ENCODE measurements at regions not wholly inside any gene's neighbourhood (a gene's known extent, or its start where the extent isn't known, plus 50 kb on each side); places are given as distances from the start of the nearest gene placed in this dataset.

- peaks cover 17% of the 10 kb centered on the region for H3K4me1 Mint-ChIP-seq
- no peaks in the 10 kb centered on the region for H3K27me3 Mint-ChIP-seq (ENCODE audit: insufficient read depth)
- H3K36me3 Mint-ChIP-seq (ENCODE audit: low read depth) = no peaks in the 10 kb centered on the region
- H3K27ac Mint-ChIP-seq = no peak overlapping the region
- no peak for DNase-seq
- H3K4me3 ChIP-seq (ENCODE audit: low read length) = no peak overlapping the region
- peaks cover 3% of the 10 kb centered on the region for H3K4me1 ChIP-seq (ENCODE audit: control insufficient read depth, insufficient read depth, low read length)
- H3K4me3 Mint-ChIP-seq = no peak overlapping the region
- no peaks in the 10 kb centered on the region for H3K9me3 ChIP-seq (ENCODE audit: control insufficient read depth, low read length)
- H3K27me3 ChIP-seq (ENCODE audit: control insufficient read depth, insufficient read depth, low read length, poor library complexity, severe bottlenecking) = no peaks in the 10 kb centered on the region
- H3K27ac ChIP-seq (ENCODE audit: low read depth, low read length) = no peak overlapping the region
- H3K36me3 ChIP-seq (ENCODE audit: control insufficient read depth, insufficient read depth, low read length) = no peaks in the 10 kb centered on the region
- 87 to 100% methylated on average over 1 to 2 of the region's 2 CpGs for WGBS, 2 experiments (ENCODE audit: insufficient coverage in 1 of 2, insufficient read length in 1 of 2)
- H3K9me3 Mint-ChIP-seq = no peaks in the 10 kb centered on the region
- H3K9ac ChIP-seq (ENCODE audit: extremely low read depth, low read length, poor library complexity, severe bottlenecking) = no peak overlapping the region
- no peak for TF ChIP-seq CTCF (conservative IDR thresholded peaks at IDR 0.05)
Measured at GRCh38 chr18:34604591-34604990, 105.5 kb upstream of the DTNA start.

GRCh38 chr18:34606851-34607250 lies 103.2 kb upstream of the DTNA start:
- Histone ChIP-seq H3K36me3 (ENCODE audit: control insufficient read depth, insufficient read depth, low read length) (no peaks in the 10 kb centered on the region), H3K27me3 (ENCODE audit: control insufficient read depth, insufficient read depth, low read length, poor library complexity, severe bottlenecking) (no peaks in the 10 kb centered on the region), H3K4me1 (ENCODE audit: control insufficient read depth, insufficient read depth, low read length) (peaks cover 3% of the 10 kb centered on the region), H3K4me3 (ENCODE audit: low read length) (no peak overlapping the region), H3K27ac (ENCODE audit: low read depth, low read length) (no peak overlapping the region), H3K9ac (ENCODE audit: extremely low read depth, low read length, poor library complexity, severe bottlenecking) (no peak overlapping the region), H3K9me3 (ENCODE audit: control insufficient read depth, low read length) (no peaks in the 10 kb centered on the region)
- Mint-ChIP-seq H3K9me3 (no peaks in the 10 kb centered on the region), H3K27ac (no peak overlapping the region), H3K27me3 (ENCODE audit: insufficient read depth) (no peaks in the 10 kb centered on the region), H3K4me3 (no peak overlapping the region), H3K4me1 (peaks cover 17% of the 10 kb centered on the region), H3K36me3 (ENCODE audit: low read depth) (no peaks in the 10 kb centered on the region)
- DNase-seq = no peak
- WGBS, 2 experiments (ENCODE audit: insufficient coverage in 1 of 2, insufficient read length in 1 of 2) = 86 to 99% methylated on average over 1 to 3 of the region's 3 CpGs
- no peak for TF ChIP-seq CTCF (conservative IDR thresholded peaks at IDR 0.05)

GRCh38 chr18:34608064-34608463 lies 102.0 kb upstream of the DTNA start:
- H3K4me1 ChIP-seq (ENCODE audit: control insufficient read depth, insufficient read depth, low read length) = peaks cover 3% of the 10 kb centered on the region
- H3K9me3 ChIP-seq (ENCODE audit: control insufficient read depth, low read length) = no peaks in the 10 kb centered on the region
- H3K27me3 Mint-ChIP-seq (ENCODE audit: insufficient read depth) = no peaks in the 10 kb centered on the region
- H3K4me3 Mint-ChIP-seq = no peak overlapping the region
- no peak overlapping the region for H3K27ac Mint-ChIP-seq
- no peak for TF ChIP-seq CTCF (conservative IDR thresholded peaks at IDR 0.05)
- H3K27me3 ChIP-seq (ENCODE audit: control insufficient read depth, insufficient read depth, low read length, poor library complexity, severe bottlenecking) = no peaks in the 10 kb centered on the region
- H3K4me3 ChIP-seq (ENCODE audit: low read length) = no peak overlapping the region
- H3K27ac ChIP-seq (ENCODE audit: low read depth, low read length) = no peak overlapping the region
- peaks cover 17% of the 10 kb centered on the region for H3K4me1 Mint-ChIP-seq
- no peaks in the 10 kb centered on the region for H3K36me3 ChIP-seq (ENCODE audit: control insufficient read depth, insufficient read depth, low read length)
- H3K36me3 Mint-ChIP-seq (ENCODE audit: low read depth) = peaks cover 6% of the 10 kb centered on the region
- H3K9ac ChIP-seq (ENCODE audit: extremely low read depth, low read length, poor library complexity, severe bottlenecking) = no peak overlapping the region
- no peaks in the 10 kb centered on the region for H3K9me3 Mint-ChIP-seq
- WGBS, 2 experiments (ENCODE audit: insufficient coverage in 1 of 2, insufficient read length in 1 of 2) = 98 to 100% methylated on average over 1 to 2 of the region's 2 CpGs
- DNase-seq = no peak
